IMR-90 (cell line): ENCODE measurements at regions not wholly inside any gene's neighbourhood (a gene's known extent, or its start where the extent isn't known, plus 50 kb on each side); places are given as distances from the start of the nearest gene placed in this dataset.

Source experiments
- ATAC-seq: fragments of 200-7000 bp; cut with Tn5 transposase; 2 replicates; pipeline ENCODE4 v1.9.1; 2020; ENCODE audit warnings: low read depth, mild to moderate bottlenecking, moderate library complexity
- BruUV-seq: library from RNA; stranded (reverse); fragments of 400-500 nt; replicated peaks from 2 replicates; lab custom pipeline; 2021; lab: Mats Ljungman, UMichigan
- CTCF ChIA-PET: fragments of 300-600 bp; formaldehyde crosslinking; extraction: SDS; loops from one replicate; lab custom pipeline; 2021; ENCODE audit warnings: antibody characterized with exemption; lab: Yijun Ruan, JAX
- POLR2A ChIA-PET: fragments of 300-600 bp; sonication (Branson Sonifier 250); formaldehyde crosslinking; loops from one replicate; lab custom pipeline; 2022; ENCODE audit warnings: antibody characterized with exemption; ENCODE audit not compliant: unreplicated experiment; lab: Charles Lee
- DNase-seq: peaks from one replicate; pipeline ENCODE4 v3.0.0; 2013
- H2AFZ ChIP-seq: replicated peaks from 2 replicates; pipeline ENCODE3; 2013; ENCODE audit warnings: low read length, mild to moderate bottlenecking; ENCODE audit not compliant: poor library complexity
- H2AK5ac ChIP-seq: 2 replicates; pipeline ENCODE4 v1.6.1; 2013; ENCODE audit warnings: low read depth, low read length, inconsistent platforms
- H2AK9ac ChIP-seq: replicated peaks from 2 replicates; pipeline ENCODE3; 2013; ENCODE audit warnings: mild to moderate bottlenecking, low read depth, low read length, moderate library complexity; ENCODE audit not compliant: poor library complexity
- H2BK120ac ChIP-seq: 2 replicates; pipeline ENCODE4 v1.6.1; 2013; ENCODE audit warnings: low read depth, low read length, inconsistent platforms
- H2BK15ac ChIP-seq: 3 replicates; pipeline ENCODE4 v1.6.1; 2013; ENCODE audit warnings: low read depth, low read length, inconsistent platforms
- H2BK20ac ChIP-seq: 2 replicates; pipeline ENCODE4 v1.6.1; 2013; ENCODE audit warnings: low read depth, mild to moderate bottlenecking, inconsistent platforms, low read length, moderate library complexity
- H2BK5ac ChIP-seq: 2 replicates; pipeline ENCODE4 v1.6.1; 2013; ENCODE audit warnings: mild to moderate bottlenecking, low read depth, low read length, inconsistent platforms; ENCODE audit not compliant: poor library complexity, severe bottlenecking
- H3K14ac ChIP-seq: replicated peaks from 2 replicates; pipeline ENCODE4 v1.6.1; 2013; ENCODE audit warnings: low read depth, low read length, inconsistent platforms
- H3K18ac ChIP-seq: 2 replicates; pipeline ENCODE4 v1.6.1; 2013; ENCODE audit warnings: low read depth, low read length, control low read depth
- H3K23ac ChIP-seq: 2 replicates; pipeline ENCODE4 v1.6.1; 2013; ENCODE audit warnings: low read depth, low read length, inconsistent platforms
- H3K27ac ChIP-seq: 2 replicates; pipeline ENCODE4 v1.5.1; 2013; ENCODE audit warnings: mild to moderate bottlenecking, control low read depth, low read length; ENCODE audit not compliant: insufficient read depth
- H3K27me3 ChIP-seq: 2 replicates; pipeline ENCODE4 v1.6.1; 2013; ENCODE audit warnings: low read length; ENCODE audit not compliant: control insufficient read depth, insufficient read depth
- H3K36me3 ChIP-seq: 2 replicates; pipeline ENCODE4 v1.6.1; 2013; ENCODE audit warnings: low read length, mixed read lengths; ENCODE audit not compliant: control insufficient read depth, insufficient read depth
- H3K4ac ChIP-seq: 2 replicates; pipeline ENCODE4 v1.6.1; 2013; ENCODE audit warnings: low read depth, low read length, inconsistent platforms
- H3K4me1 ChIP-seq: 2 replicates; pipeline ENCODE4 v1.6.1; 2013; ENCODE audit warnings: low read length, mixed read lengths; ENCODE audit not compliant: control insufficient read depth, insufficient read depth
- H3K4me2 ChIP-seq: 2 replicates; pipeline ENCODE4 v1.6.1; 2013; ENCODE audit warnings: low read depth, mild to moderate bottlenecking, control low read depth, low read length, moderate library complexity
- H3K4me3 ChIP-seq: 2 replicates; pipeline ENCODE4 v1.5.1; 2013; ENCODE audit warnings: low read depth, mild to moderate bottlenecking, control low read depth, low read length, moderate library complexity; ENCODE audit not compliant: insufficient read depth
- H3K56ac ChIP-seq: 2 replicates; pipeline ENCODE4 v1.6.1; 2013; ENCODE audit warnings: low read length, inconsistent platforms; ENCODE audit not compliant: insufficient read depth; ENCODE audit errors: extremely low read depth
- H3K79me1 ChIP-seq, 2 experiments: 2 replicates each; pipeline ENCODE4 v1.6.1; 2013; ENCODE audit warnings: low read length in 2 of 2, inconsistent platforms in 1 of 2, low read depth in 1 of 2
- H3K9ac ChIP-seq: 2 replicates; pipeline ENCODE4 v1.6.1; 2013; ENCODE audit warnings: low read depth, low read length, control low read depth
- H3K9me1 ChIP-seq: 2 replicates; pipeline ENCODE4 v1.6.1; 2013; ENCODE audit warnings: low read length, inconsistent platforms; ENCODE audit not compliant: insufficient read depth
- H3K9me3 ChIP-seq: 2 replicates; pipeline ENCODE4 v1.6.1; 2013; ENCODE audit warnings: low read length; ENCODE audit not compliant: control insufficient read depth, insufficient read depth
- H4K20me1 ChIP-seq: 2 replicates; pipeline ENCODE4 v1.6.1; 2013; ENCODE audit warnings: low read length, inconsistent platforms; ENCODE audit not compliant: insufficient read depth
- H4K5ac ChIP-seq: 2 replicates; pipeline ENCODE4 v1.6.1; 2013; ENCODE audit warnings: mild to moderate bottlenecking, low read depth, low read length, control low read depth
- H4K8ac ChIP-seq, 2 experiments: 2 replicates each; pipeline ENCODE4 v1.6.1; 2013; ENCODE audit warnings: low read depth in 2 of 2, low read length in 2 of 2, control low read depth in 1 of 2, inconsistent platforms in 1 of 2
- H4K91ac ChIP-seq: 2 replicates; pipeline ENCODE4 v1.6.1; 2013; ENCODE audit warnings: low read depth, low read length, inconsistent platforms; ENCODE audit not compliant: insufficient read depth
- BHLHE40 ChIP-seq: fragments of 150-350 bp; IDR thresholded peaks from 2 replicates; pipeline ENCODE4 v1.6.1; 2016; ENCODE audit warnings: mild to moderate bottlenecking, low read depth, low read length
- CEBPB ChIP-seq: IDR thresholded peaks from 2 replicates; pipeline ENCODE4 v1.6.1; 2012; ENCODE audit warnings: low read depth, low read length, improper control_type of control experiment
- CHD1 ChIP-seq: IDR thresholded peaks from 2 replicates; pipeline ENCODE4 v1.6.1; 2012; ENCODE audit warnings: low read depth, low read length, improper control_type of control experiment
- FOS ChIP-seq: fragments of 150-350 bp; IDR thresholded peaks from 2 replicates; pipeline ENCODE4 v1.6.1; 2016; ENCODE audit warnings: low read depth, low read length
- MAFK ChIP-seq: IDR thresholded peaks from 2 replicates; pipeline ENCODE4 v1.6.1; 2012; ENCODE audit warnings: low read depth, low read length, improper control_type of control experiment
- NFE2L2 ChIP-seq: fragments of 150-350 bp; IDR thresholded peaks from 2 replicates; pipeline ENCODE4 v1.6.1; 2016; ENCODE audit warnings: low read depth, mild to moderate bottlenecking, low read length
- POLR2A ChIP-seq: IDR thresholded peaks from 2 replicates; pipeline ENCODE4 v1.6.1; 2012; ENCODE audit warnings: mild to moderate bottlenecking, low read depth, low read length
- RAD21 ChIP-seq: IDR thresholded peaks from 2 replicates; pipeline ENCODE4 v1.6.1; 2012; ENCODE audit warnings: low read length, improper control_type of control experiment
- SMC3 ChIP-seq: fragments of 150-350 bp; IDR thresholded peaks from 2 replicates; pipeline ENCODE4 v1.6.1; 2016; ENCODE audit warnings: low read depth, mild to moderate bottlenecking, antibody characterized with exemption, low read length, moderate library complexity
- whole genome bisulfite sequencing, 2 experiments: methylation state at CpG; one replicate each; pipeline versions ENCODE4 v1.1.5 to v1.1.7; 2013; ENCODE audit warnings: missing lambda C conversion rate in 2 of 2; ENCODE audit not compliant: insufficient read length in 1 of 2; ENCODE audit errors: extremely low coverage in 2 of 2; 5-methylcytosine and 5-hydroxymethylcytosine counted together
- dilution Hi-C: fragments of 300-500 bp; cut with HindIII; formaldehyde crosslinking; loops from one replicate; pipeline ENCODE4 v1.14.3; 2018; ENCODE audit warnings: low sequenced_read_pairs; ENCODE audit not compliant: unreplicated experiment
- in situ Hi-C: fragments of 300-500 bp; cut with MboI; formaldehyde crosslinking; loops from 3 replicates; pipeline ENCODE4 v1.14.3; 2019; ENCODE audit warnings: low sequenced_read_pairs, inconsistent platforms, mixed read lengths
- intact Hi-C: fragments of 100-400 bp; cut with micrococcal nuclease; formaldehyde crosslinking; loops from 2 replicates; pipeline ENCODE4 v1.10.0; 2022
- TF ChIP-seq, protein P1 (sequence below): fragments of 150-350 bp; IDR thresholded peaks from 2 replicates; pipeline ENCODE4 v1.6.1; 2017; ENCODE audit warnings: mild to moderate bottlenecking, antibody characterized with exemption, low read length, low read depth
- TF ChIP-seq, protein P2 (sequence below): conservative IDR thresholded peaks from 2 replicates; pipeline ENCODE4 v1.5.1; 2012; ENCODE audit warnings: mild to moderate bottlenecking, low read depth, low read length, improper control_type of control experiment
- TF ChIP-seq, protein P3 (sequence below): fragments of 150-350 bp; IDR thresholded peaks from 2 replicates; pipeline ENCODE4 v1.6.1; 2016; ENCODE audit warnings: low read depth, mild to moderate bottlenecking, low read length, moderate library complexity, borderline replicate concordance

DNA sequence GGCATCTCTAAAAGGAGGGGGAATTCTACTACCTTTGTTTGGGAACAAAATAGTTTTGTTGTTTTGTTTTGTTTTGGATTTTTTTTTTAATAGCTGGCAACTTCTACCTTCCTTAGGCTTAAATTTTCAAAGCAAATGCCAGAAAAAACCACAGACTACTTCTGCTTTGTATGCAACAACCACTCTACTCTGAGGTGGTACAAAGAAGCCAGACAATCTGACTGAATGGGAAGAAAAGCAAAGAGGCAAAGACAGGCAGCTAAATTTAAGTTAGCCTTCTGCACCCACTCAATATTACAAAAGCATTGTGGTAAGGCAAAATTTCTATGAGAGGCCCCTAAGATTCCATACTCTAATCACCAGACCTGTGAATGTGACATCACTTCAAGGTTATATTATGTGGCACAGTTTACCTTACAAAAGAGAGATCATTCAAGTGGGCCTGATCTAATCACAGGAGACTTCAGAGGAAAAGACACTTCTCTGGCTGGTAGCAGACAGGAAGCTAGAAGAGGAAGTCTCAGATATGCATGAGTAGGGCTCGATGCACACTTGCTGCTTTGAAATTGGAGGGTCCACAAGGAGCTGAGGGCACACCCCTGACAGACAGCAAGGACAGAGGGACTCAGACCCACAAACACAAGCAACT lies 566.6 kb downstream of the RPS29 start:
- Histone ChIP-seq H3K4me2 (no peak overlapping the region), H2AK5ac (no peak overlapping the region), H2AK9ac (no peak overlapping the region), H3K27ac (no peak overlapping the region), H3K4me3 (no peak overlapping the region), H3K14ac (no peak overlapping the region), H4K20me1 (no peaks in the 10 kb centered on the region), H2BK20ac (no peak overlapping the region), H3K18ac (no peak overlapping the region), H3K4me1 (no peaks in the 10 kb centered on the region), H3K27me3 (no peaks in the 10 kb centered on the region), H4K8ac (no peak overlapping the region), H3K79me1 (no peaks in the 10 kb centered on the region), H3K4ac (no peak overlapping the region), H3K9ac (no peak overlapping the region), H3K9me1 (no peaks in the 10 kb centered on the region), H2BK120ac (no peak overlapping the region), H3K36me3 (no peaks in the 10 kb centered on the region), H2BK15ac (no peak overlapping the region), H3K23ac (no peak overlapping the region), H2AFZ (no peak overlapping the region), H4K91ac (no peak overlapping the region), H3K56ac (no peak overlapping the region), H3K9me3 (no peaks in the 10 kb centered on the region), H4K5ac (no peak overlapping the region), H2BK5ac (no peak overlapping the region)
- no CpG with 5 or more reads among the region's 1 CpG for WGBS, 2 experiments
- no peak for TF ChIP-seq POLR2A
- no peak for TF ChIP-seq CHD1
- no peak for TF ChIP-seq FOS
- TF ChIP-seq, protein P1, sequence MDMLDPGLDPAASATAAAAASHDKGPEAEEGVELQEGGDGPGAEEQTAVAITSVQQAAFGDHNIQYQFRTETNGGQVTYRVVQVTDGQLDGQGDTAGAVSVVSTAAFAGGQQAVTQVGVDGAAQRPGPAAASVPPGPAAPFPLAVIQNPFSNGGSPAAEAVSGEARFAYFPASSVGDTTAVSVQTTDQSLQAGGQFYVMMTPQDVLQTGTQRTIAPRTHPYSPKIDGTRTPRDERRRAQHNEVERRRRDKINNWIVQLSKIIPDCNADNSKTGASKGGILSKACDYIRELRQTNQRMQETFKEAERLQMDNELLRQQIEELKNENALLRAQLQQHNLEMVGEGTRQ: no peak
- no peak for TF ChIP-seq SMC3
- no peak for TF ChIP-seq CEBPB
- TF ChIP-seq RAD21: no peak
- no peak for TF ChIP-seq MAFK
- TF ChIP-seq, protein P2, sequence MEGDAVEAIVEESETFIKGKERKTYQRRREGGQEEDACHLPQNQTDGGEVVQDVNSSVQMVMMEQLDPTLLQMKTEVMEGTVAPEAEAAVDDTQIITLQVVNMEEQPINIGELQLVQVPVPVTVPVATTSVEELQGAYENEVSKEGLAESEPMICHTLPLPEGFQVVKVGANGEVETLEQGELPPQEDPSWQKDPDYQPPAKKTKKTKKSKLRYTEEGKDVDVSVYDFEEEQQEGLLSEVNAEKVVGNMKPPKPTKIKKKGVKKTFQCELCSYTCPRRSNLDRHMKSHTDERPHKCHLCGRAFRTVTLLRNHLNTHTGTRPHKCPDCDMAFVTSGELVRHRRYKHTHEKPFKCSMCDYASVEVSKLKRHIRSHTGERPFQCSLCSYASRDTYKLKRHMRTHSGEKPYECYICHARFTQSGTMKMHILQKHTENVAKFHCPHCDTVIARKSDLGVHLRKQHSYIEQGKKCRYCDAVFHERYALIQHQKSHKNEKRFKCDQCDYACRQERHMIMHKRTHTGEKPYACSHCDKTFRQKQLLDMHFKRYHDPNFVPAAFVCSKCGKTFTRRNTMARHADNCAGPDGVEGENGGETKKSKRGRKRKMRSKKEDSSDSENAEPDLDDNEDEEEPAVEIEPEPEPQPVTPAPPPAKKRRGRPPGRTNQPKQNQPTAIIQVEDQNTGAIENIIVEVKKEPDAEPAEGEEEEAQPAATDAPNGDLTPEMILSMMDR: no peak
- TF ChIP-seq NFE2L2: no peak
- no peak for TF ChIP-seq BHLHE40
- TF ChIP-seq, protein P3, sequence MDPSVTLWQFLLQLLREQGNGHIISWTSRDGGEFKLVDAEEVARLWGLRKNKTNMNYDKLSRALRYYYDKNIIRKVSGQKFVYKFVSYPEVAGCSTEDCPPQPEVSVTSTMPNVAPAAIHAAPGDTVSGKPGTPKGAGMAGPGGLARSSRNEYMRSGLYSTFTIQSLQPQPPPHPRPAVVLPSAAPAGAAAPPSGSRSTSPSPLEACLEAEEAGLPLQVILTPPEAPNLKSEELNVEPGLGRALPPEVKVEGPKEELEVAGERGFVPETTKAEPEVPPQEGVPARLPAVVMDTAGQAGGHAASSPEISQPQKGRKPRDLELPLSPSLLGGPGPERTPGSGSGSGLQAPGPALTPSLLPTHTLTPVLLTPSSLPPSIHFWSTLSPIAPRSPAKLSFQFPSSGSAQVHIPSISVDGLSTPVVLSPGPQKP: no peak
- ATAC-seq (no peak), DNase-seq (no peak)
- ChIA-PET POLR2A (no interaction called here), CTCF (no interaction called here)
- in situ Hi-C loops: no loop called here
- no TSS peak for BruUV-seq
- intact Hi-C loops: no loop called here
- dilution Hi-C loops: no loop called here
